ENCODE measurements at regions not wholly inside any gene's neighbourhood (a gene's known extent, or its start where the extent isn't known, plus 50 kb on each side); places are given as distances from the start of the nearest gene placed in this dataset.

- no peaks in the 10 kb centered on the region for H4K20me1 ChIP-seq (ENCODE audit: insufficient read depth)
- H3K27ac ChIP-seq (ENCODE audit: low read depth, low read length): no peak overlapping the region
- no peak overlapping the region for H2AFZ ChIP-seq (ENCODE audit: low read depth, low read length, poor library complexity, severe bottlenecking)
- no peak overlapping the region for H3K4me2 ChIP-seq (ENCODE audit: low read length)
- intact Hi-C loops (cut with micrococcal nuclease): no loop called here
- POLR2A ChIA-PET: no interaction called here
- H3K9me3 ChIP-seq (ENCODE audit: control insufficient read depth in 1 of 2, insufficient read depth in 1 of 2, low read depth in 1 of 2, low read length in 2 of 2): no peaks in the 10 kb centered on the region
- TF ChIP-seq ZBTB33 (IDR thresholded peaks at IDR 0.05; ENCODE audit: extremely low read depth, insufficient replicate concordance, low read length) (no peak), YY1 (IDR thresholded peaks at IDR 0.05; ENCODE audit: extremely low read depth, insufficient replicate concordance, low read depth, low read length) (no peak), EZH2phosphoT487 (IDR thresholded peaks at IDR 0.05; ENCODE audit: borderline replicate concordance) (no peak), POLR2AphosphoS5 (IDR thresholded peaks at IDR 0.05; ENCODE audit: low read depth, low read length) (no peak), SP1 (IDR thresholded peaks at IDR 0.05; ENCODE audit: low read depth) (no peak), SRF (IDR thresholded peaks at IDR 0.05; ENCODE audit: low read depth) (no peak), CBX3 (IDR thresholded peaks at IDR 0.05; ENCODE audit: low read depth) (no peak), SIN3A (IDR thresholded peaks at IDR 0.05; ENCODE audit: low read depth) (no peak), EGR1 (IDR thresholded peaks at IDR 0.05; ENCODE audit: low read depth) (no peak), MAX (IDR thresholded peaks at IDR 0.05) (no peak), JUND (IDR thresholded peaks at IDR 0.05) (no peak), RAD21 (IDR thresholded peaks at IDR 0.05; ENCODE audit: low read depth) (no peak), REST (IDR thresholded peaks at IDR 0.05; ENCODE audit: low read depth) (no peak)
- no peak overlapping the region for H3K9ac ChIP-seq (ENCODE audit: low read length)
- no peaks in the 10 kb centered on the region for H3K4me1 ChIP-seq (ENCODE audit: control insufficient read depth in 1 of 2, insufficient read depth in 2 of 2, low read length in 2 of 2)
- no peaks in the 10 kb centered on the region for H3K27me3 ChIP-seq (ENCODE audit: insufficient read depth, low read length)
- CTCF ChIA-PET: no interaction called here
- no peak for DNase-seq (ENCODE audit: low read depth, low spot score)
- no TSS peak for BruUV-seq (replicated peaks)
- H3K9me2 ChIP-seq (ENCODE audit: insufficient read depth): peaks cover 2% of the 10 kb centered on the region
- ATAC-seq: peak; percentile 30; the same call in 1 of the 2 replicates
- no peak overlapping the region for H3K4me3 ChIP-seq (replicated peaks in 1 of 2; ENCODE audit: low read depth in 1 of 2, low read length in 2 of 2)
- no peaks in the 10 kb centered on the region for H3K36me3 ChIP-seq (ENCODE audit: control insufficient read depth in 1 of 2, insufficient read depth in 2 of 2, low read length in 2 of 2)
- H3K79me2 ChIP-seq (ENCODE audit: insufficient read depth, low read length): no peaks in the 10 kb centered on the region
- RAD21 ChIA-PET (ENCODE audit: low non-redundant PET in 1 of 2, low total read pairs in 2 of 2, uncharacterized antibody in 2 of 2, unreplicated experiment in 2 of 2): no interaction called here
These were observed 348.3 kb downstream of the MFSD1 start for GRCh38 chr3:159150180-159150579.

Data from HCT116 (cell line).